Fibroblast of pulmonary artery (primary cell): ENCODE measurements at regions not wholly inside any gene's neighbourhood (a gene's known extent, or its start where the extent isn't known, plus 50 kb on each side); places are given as distances from the start of the nearest gene placed in this dataset.

Source experiments
- DNase-seq: peaks from one replicate; pipeline ENCODE4 v3.0.0-alpha.2; 2010; ENCODE audit warnings: low read depth
- H3K4me3 ChIP-seq: replicated peaks from 2 replicates; pipeline ENCODE4 v1.5.1; 2011; ENCODE audit warnings: low read depth, mild to moderate bottlenecking, control low read depth, low read length, moderate library complexity
- TF ChIP-seq, protein P1 (sequence below): IDR thresholded peaks from 2 replicates; pipeline ENCODE4 v1.5.1; 2011; ENCODE audit warnings: mild to moderate bottlenecking, control low read depth, low read length, inconsistent platforms; ENCODE audit errors: missing control alignments

DNA sequence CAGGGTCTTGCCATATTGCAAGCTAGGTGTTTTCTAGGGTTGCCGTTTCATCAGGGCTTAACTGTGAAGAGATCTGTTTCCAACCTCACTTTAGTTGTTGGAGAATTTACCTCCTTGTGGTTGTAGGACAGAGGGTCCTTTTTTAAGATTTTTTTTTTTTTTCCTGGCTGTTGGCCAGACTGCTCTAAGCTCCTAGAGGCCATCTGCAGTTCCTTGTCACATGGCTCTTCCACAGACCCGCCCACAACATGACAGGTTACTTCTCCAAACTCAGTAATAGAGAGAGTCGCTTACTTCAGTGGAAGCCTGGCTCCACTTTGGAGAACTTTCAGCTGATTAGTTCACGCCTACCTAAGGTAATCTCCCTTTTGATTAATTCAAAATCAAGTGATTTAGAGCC lies 543.7 kb downstream of the DMRTA1 start:
- no peak for DNase-seq
- TF ChIP-seq, protein P1, sequence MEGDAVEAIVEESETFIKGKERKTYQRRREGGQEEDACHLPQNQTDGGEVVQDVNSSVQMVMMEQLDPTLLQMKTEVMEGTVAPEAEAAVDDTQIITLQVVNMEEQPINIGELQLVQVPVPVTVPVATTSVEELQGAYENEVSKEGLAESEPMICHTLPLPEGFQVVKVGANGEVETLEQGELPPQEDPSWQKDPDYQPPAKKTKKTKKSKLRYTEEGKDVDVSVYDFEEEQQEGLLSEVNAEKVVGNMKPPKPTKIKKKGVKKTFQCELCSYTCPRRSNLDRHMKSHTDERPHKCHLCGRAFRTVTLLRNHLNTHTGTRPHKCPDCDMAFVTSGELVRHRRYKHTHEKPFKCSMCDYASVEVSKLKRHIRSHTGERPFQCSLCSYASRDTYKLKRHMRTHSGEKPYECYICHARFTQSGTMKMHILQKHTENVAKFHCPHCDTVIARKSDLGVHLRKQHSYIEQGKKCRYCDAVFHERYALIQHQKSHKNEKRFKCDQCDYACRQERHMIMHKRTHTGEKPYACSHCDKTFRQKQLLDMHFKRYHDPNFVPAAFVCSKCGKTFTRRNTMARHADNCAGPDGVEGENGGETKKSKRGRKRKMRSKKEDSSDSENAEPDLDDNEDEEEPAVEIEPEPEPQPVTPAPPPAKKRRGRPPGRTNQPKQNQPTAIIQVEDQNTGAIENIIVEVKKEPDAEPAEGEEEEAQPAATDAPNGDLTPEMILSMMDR = no peak
- H3K4me3 ChIP-seq = no peak overlapping the region

DNA sequence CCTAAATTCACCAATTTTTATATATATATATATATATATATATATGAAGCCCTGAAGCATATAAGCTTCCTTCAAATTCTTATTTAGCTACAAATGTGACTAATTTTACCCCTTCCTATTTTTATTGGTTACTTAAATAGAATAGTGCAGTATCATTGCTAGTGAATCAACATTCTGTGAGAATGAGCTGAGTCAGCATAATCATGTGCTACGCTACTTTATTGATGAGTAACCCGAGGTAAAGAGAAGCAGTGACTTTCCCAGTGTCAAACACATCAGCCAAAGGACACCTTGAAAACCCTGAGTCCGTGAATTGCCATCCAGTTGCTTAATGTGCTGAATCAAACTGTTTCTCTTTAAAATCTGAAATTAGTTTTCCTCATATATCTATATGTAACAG lies 546.2 kb downstream of the DMRTA1 start:
- DNase-seq = no peak
- H3K4me3 ChIP-seq = no peak overlapping the region
- TF ChIP-seq, protein P1 = no peak

DNA sequence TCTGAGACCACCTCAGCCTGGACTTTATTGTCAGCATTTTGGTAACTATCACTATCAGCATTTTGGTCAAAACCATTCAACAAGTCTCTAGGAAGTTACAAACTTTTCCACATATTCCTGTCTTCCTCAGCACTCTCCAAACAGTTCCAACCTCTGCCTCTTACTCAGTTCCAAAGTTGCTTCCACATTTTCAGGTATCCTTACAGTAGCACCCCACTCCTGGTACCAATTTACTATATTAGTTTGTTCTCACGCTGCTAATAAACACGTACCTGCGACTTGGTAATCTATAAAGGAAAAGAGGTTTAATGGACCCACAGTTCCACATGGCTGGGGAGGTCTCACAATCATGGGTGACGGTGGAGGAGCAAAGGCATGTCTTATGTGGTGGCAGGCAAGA lies 551.3 kb downstream of the DMRTA1 start:
- no peak overlapping the region for H3K4me3 ChIP-seq
- TF ChIP-seq, protein P1 = no peak
- no peak for DNase-seq

DNA sequence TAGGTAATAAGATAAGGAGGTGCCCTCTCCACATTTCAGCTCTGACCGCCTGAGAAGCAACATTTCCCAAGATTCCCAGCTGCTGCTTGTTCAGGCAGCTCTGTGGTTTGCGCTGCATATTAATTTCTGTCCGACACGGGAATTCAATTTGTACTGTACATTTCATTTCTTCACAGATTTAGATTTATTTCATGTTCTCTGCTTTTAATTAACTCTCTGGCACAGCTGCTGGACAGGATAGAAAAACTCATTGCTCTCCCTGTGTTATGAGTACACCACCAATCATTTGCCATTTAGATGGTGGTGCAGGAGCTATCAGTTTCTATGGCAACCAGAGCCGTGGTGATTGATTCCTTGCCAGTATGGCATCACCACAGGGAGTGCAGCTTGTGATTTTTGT lies 558.5 kb downstream of the DMRTA1 start:
- TF ChIP-seq, protein P1 = no peak
- H3K4me3 ChIP-seq = no peak overlapping the region
- DNase-seq = no peak

DNA sequence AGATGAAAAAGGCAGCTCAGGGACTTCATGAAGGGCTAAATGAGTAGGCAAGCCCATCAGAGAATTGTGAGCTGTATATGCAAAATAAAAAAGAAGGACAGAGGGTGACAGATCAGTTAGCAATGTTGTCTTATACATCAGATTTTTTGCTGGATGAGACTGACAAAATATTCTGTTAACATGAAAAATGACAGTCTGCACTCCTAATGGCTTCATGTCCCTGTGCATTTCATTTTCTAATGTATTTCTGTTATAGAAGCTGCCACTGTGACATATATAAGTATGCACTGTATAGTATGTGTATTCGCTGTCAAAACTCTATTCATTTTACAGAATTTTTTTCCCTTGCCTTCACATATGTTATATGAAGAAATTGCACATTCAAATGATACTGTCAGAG lies 559.5 kb downstream of the DMRTA1 start:
- TF ChIP-seq, protein P1 = no peak
- H3K4me3 ChIP-seq = no peak overlapping the region
- no peak for DNase-seq

DNA sequence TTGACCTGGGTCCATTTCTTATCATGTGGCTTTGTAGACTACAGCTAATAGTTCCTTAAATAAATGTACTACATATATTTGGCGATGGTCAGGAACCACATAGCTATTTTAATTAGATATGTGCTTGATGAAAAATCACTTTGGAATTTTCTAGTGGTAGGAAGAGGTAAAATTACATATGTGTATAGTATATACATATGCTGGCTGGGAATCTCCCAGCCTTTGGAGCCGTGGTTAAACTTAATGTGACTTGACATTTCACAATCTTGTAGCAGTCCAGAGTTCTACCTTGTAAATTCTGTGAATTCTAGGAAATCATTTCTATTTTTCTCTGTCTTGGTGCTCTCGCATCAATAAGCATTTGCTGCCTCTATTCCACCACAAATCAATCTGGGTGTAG lies 565.0 kb downstream of the DMRTA1 start:
- H3K4me3 ChIP-seq = no peak overlapping the region
- no peak for DNase-seq
- TF ChIP-seq, protein P1 = no peak

DNA sequence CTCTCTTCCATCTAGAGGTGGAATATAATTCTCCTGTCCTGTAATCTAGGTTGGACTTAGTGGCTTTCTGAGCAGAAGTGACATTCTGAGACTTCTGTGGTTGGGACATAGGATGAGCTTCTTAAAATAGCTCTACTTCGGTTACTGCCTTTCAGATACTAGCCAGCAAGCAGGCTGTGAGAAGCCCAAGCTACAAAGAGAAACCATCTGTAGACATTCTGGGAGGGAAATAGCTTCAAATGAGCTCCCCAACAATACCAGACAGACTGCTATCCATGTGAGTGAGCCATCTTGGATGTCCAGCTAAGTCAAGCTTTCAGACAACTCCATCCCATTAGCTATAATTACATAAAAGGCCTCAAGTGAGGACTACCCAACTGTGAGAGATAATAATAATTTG lies 568.9 kb downstream of the DMRTA1 start:
- H3K4me3 ChIP-seq = no peak overlapping the region
- TF ChIP-seq, protein P1 = no peak
- DNase-seq = no peak
